ENCODE measurements at regions not wholly inside any gene's neighbourhood (a gene's known extent, or its start where the extent isn't known, plus 50 kb on each side); places are given as distances from the start of the nearest gene placed in this dataset.
"Not testable (repeated sequence)": the region's sequence is repeated elsewhere in the genome, so short reads cannot be mapped to it uniquely, and the experiment has no call there.

DNA sequence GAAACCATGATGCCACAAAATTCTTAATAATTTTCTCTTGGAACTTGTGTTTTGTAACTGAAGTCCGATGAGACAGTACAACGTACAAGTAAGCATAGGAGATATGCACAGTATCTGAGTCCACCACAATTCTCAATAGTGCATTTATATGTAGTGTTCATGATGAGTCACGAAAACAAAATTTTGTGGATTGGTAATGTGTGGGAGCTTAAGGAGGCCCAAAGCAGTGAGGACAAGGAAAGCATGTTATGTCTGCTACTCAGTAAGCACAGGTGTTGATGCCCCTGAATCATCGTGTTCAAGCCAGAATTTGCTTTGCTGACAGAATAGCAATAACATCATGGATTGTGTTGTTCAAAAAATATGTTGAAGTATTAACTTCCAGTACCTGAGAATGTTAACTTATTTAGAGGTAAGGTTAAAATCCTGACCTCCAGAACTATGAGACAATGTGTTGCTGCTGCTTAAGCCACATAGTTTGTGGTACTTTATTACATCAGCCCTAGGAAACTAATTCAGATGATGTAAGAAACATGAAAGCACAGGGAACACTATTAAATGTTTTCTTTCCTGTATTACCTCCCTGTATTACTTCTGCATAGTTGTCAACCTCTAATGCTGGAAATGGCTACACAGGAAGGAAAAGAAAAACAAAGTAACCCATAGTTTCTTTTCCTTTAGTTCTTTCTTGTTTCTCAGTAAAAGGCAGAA, 201.3 kb downstream of the SLITRK6 start:
- DNase-seq = no peak

DNA sequence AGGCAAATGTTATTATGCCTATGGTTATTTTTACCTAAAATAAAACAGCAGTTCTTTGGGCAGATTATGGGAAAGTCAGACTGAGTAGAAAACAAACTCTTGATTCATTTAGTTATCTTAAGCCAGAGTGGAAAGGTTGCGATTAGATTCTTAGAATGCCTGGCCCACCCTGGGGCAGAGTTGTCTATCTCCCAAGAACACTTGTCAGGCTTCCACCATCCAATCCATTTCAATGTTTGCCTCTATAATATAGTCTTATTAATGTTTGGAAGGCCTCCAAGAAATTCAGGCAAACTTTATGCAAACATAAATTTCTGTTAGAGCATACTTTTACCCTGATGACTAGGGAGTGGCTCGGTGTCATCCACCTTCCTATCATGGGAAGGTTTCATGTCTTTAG, 207.0 kb downstream of the SLITRK6 start:
- DNase-seq = no peak

DNA sequence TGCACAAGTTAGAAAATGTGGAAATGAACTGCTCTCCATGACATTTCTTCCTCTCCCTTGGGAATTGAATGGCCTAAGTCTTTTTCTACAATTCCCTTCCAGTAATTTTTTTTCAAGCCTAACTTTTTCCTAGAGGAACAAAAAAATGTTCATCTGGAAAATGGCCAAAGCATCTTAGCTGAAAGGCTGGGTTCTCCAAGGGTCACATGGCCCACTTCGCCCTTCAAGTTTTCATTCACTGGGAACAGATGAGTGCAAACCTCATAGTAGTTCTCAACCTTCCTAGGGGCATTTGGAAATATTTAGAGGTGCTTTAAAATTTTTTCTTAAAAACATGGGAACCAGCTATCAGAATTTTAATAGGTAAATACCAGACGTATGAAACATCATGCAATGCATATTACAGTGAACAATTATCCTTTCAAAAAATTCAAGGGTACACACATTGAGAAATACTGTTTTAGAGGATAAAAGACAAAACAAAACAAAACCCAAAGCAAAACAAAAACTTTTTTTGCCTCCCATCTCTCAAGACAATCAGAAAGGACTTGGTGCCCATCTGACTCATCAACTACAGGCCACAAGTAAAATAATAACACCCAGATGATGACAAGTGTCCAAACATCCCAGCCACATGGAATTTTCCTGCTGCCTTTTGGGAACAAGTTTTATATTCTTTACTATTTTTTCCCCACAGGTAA, 208.8 kb downstream of the SLITRK6 start:
- DNase-seq = no peak

DNA sequence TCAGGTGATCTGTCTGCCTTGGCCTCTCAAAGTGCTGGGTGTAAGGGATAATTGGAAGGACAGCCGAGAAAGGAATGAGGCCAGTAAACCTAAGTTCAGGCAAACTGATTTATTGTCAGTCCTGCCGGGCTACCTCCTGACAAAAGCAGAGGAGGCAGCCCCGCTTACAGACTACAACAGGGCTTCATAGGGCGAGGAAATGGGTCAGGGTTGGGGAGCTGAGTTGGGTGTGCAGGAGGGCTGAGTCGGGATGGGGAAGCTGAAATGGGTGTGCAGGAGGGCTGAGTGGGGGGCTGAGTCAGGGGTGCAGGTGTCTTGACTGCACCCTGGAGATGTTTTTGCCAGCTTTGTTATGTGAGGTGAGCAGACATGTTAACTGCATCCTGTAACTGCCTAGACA, 210.2 kb downstream of the SLITRK6 start:
- no peak for DNase-seq

DNA sequence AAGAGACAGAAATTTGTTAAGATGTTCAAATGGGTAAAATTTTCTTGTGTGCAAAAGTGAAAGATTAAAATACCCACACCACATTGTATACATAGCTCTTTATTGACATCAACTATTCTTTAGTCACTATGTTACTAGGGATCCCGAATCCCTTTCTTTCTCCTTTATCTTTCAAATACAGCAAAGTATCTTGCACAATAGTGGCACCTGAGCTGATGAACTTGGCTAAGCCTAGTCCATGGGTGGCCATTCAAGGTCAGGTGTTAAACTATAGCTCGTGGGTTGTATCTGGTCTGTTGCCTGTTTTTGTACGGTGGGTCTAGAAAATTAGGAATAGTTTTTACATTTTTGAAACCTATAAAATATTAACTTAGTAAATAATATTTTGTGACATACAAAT, 210.9 kb downstream of the SLITRK6 start:
- DNase-seq = no peak

DNA sequence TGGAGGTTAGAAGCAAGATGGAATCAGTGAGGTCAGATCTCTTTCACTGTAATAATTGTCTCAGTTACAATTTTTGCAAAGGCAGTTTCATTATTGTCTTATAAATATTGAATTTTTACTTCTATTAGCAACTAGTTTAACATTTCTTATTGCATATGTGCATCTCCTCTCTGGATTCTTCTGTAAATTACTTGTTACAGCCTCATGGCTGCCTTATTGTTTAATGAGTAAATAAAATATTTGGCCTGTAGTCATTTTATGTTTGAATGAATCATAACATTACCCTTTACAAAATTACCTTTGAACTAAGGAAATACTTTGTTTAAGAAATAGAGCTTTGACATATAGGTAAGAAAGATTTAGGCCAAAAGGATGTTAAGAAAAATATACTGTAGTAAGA, 212.4 kb downstream of the SLITRK6 start:
- no peak for DNase-seq

DNA sequence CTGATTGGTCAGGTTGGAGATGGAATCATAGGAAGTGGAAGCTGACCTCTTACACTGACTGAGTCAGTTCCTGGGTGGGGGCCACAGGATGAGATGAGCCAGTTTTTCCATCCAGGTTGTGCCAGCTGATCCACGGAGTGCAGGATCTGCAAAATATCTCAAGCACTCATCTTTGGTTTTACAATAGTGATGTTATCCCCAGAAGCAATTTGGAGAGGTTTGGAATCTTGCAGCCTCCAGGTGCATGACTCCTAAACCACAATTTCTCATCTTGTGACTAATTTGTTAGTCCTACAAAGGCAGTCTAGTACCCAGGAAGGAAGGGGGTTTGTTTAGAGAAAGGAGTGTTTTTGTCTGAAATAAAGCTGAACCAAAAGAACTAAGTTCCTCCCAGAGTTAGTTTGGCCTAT, 212.8 kb downstream of the SLITRK6 start:
- no peak for DNase-seq

DNA sequence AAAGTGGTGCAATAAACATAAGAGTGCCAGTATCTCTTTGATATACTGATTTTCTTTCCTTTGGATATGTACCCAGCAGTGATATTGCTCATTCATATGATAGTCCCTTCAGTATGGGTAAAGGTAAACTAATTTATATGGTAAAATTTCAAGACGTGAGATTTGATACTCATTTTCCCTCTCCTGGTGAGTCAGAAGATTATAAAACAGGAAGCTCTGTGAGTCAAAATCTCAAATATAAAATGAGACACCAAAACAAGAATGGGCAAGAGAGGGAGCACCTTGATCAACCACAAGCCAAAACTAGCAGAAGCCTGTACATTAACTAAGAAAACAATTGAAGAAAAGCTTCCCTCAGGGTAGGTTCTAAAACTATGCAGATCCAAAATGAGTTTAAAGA, 216.3 kb downstream of the SLITRK6 start:
- DNase-seq = no peak

DNA sequence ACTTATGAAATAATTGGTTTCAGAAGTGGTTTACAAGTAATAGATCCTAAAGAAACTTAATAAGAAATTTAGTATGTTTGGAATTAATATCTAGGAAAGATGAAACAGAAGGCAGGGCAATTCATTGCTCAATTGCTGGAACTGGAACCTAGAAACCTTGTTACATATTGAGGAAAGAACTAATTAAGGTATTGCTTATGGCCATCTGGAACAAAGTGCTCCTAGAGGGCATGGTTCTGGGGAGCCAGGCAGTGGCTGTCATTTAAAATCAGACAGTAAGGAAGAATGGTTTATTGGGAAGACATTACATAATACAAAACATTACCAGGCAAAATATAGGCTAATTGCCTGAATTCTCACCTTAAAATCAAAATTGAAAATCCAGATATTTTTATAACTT, 224.1 kb downstream of the SLITRK6 start:
- no peak for DNase-seq

DNA sequence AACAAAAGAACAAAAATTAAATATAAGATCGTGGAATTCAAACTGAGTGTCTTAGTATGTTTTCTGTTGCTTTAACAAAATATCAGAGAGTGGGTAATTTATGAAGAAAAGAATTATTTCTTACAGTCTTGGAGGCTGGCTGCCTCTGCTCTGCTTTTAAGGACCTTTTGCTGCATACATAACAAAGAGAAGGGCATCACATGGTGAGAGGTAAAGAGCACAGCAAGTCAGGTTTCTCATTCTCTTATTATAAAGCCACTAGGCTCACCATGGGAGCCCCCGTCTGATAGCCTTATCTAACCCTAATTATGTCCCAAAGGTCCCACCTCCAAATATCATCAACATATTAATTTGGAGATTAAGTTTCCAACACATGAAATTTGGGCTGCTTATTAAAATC, 231.3 kb downstream of the SLITRK6 start:
- DNase-seq = no peak

DNA sequence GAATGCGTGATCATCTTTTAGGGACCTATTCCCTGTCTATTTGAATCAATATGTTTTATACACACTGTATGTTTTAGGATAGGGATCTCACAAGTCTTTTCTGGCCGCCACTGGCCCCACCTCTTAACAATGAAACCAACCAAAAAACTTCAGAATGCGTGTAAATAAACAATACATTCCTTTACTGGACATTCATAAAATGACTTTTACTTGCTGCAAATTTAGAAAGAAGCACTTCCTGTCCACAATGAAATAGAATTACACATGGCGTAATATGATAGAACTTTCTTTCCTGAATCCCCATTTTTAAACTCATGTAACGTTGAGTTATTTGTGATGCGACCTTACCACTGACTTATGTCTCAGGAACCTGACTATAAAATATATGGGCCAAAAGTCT, 233.6 kb downstream of the SLITRK6 start:
- no peak for DNase-seq

DNA sequence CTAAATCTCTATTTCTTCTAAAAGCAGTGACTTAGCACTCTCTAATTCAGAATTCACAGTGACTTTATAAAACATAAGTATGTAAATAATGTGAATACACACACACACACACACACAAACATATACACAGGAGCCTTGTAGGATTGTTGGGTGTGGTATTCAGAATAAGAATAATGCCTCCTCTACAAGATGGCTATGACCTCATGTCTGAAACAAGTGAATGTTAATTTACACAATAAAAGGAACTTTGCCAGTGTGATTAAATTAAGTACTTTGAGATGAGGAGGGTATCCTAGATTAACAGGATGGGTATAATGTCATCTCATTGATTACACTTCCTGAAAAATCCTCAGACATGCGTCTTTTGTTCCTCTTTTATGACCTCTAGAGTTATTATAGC, 234.6 kb downstream of the SLITRK6 start:
- no peak for DNase-seq

DNA sequence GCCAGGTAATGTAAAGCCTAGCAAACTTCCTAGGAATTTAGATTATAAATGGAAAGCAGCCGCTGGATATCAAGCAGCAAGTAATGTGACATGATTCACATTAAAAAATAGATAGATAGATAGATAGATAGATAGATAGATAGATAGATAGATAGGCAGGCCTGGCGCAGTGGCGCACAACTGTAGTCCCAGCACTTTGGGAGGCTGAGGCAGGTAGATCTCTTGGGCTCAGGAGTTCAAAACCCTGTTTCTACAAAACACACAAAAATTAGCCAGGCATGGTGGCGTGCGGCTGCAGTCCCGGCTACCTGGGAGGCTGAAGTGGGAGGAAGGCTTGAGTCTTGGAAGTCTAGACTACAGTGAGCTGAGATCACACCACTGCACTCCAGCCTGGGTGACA, 236.9 kb downstream of the SLITRK6 start:
- DNase-seq = no peak

DNA sequence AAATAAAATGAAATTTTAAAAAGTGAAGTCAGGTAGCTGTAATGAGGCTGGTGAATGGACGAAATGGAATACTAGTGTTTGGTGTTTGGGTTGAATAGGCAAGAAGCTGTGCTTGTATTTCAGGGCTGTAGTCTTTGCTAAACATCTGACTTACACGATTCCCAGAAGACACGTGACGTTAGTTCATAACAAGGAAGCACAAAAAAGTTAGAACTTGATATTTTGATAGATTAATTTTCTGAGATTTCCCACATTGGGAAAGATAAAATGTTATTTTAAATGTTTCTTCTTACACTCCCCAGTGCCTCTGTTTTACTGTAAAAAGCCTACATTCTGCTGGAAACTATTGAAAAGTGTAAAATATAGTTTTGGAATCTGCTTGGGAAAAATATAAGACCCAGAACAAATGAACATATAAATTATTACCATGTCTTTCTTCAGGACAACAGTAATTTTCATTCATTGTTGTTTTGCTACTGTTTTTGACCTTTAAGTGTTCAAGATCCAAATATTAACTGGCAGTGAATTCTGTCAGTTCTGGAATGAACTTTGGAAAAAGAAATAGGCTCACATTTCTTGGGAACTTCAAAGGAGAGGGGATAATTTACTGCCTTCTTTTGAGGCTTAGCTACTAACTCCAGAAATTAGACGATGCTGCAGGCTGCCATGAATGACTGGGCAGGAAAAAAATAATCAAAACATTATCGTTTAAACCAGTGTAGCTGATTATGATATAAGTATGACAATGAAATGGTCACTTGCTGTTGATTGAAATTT, 241.3 kb downstream of the SLITRK6 start:
- DNase-seq = no peak

DNA sequence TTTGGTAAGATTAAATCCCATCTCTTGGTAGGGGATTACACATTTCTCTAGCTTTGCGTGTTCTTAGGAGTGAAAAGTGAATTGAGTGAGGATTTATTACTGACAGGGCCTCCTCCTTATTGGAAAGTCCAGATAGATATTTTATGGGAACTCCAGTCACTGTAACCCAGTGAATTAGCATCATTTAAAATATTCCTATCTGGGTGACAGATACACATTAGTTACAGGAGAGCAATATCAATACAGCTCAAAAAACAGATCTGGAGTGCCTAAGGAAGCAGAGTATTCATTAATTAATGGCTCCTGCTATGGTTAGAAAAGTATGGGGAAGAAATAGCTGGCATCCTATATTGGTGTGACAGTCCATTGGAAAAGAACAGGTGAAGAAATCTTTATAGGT, 248.2 kb downstream of the SLITRK6 start:
- no peak for DNase-seq

DNA sequence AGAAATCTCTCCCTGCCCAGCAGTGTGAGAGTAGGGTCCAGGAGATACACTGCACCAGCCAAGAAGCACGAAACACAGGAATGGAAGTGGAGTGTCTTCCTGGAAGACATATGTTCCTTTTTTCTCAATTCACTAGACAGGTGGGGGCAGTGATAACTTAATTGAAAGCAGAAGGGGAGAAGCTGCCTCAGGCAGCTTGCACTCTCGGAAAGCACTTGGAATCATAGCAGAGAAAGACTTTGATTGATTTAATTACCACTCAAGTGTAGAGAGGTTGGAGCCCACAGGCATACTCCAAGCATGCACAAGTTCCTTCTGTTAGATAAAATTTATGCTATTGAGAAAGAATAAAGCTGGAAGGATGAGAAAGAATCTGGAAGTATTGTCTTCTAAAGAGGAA, 249.4 kb downstream of the SLITRK6 start:
- DNase-seq = no peak

DNA sequence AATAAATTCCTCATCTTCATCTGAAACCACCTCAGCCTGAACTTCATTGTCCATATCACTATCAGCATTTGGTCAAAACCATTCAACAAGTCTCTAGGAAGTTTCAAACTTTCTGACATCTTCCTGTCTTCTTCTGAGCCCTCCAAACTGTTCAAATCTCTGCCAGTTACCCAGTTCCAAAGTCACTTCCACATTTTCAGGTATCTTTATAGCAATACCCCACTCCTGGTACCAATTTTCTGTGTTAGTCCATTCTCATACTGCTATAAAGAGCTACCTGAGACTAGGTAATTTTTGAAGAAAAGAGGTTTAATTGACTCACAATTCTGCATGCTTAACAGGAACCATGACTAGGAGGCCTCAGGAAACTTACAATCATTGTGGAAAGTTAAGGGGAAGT, 250.4 kb downstream of the SLITRK6 start:
- DNase-seq = not testable (repeated sequence)

DNA sequence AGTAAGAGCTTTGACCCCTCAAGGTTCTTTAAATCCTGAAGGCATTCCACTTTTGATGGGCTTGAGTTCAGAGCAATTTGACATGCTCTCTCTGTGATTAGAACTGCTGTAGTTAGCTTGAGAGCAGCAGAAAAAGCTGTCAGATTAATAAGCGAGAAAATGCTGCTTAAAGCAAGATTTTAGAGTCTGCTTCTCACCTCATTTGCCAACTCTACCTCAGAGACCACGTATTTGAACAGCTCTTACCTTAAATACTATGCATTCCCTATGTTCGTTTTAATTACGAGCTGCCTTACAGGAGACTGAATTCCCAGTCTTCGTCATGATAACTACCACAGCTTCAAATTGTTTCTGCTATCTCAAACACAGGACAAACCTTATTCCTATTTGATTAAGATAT, 253.4 kb downstream of the SLITRK6 start:
- DNase-seq = no peak

DNA sequence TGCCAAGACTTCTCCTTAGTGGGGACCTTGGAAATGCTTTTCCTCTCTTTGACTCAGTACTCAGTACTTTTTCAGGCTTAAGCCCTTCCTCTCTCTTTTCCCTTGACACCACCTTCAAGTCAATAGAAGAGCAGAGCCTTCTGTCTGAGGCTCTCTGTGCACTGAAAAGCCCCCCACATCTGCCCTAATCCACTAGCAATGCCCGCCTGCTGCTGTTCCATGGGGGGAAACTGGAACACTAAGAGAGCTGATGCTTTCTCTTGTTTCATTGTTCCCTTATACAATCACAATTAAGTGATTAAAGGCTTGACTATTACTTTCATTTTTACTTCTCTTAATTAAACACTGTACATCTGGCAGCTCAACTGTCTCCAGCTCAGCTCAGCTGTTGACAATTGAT, 254.5 kb downstream of the SLITRK6 start:
- no peak for DNase-seq

DNA sequence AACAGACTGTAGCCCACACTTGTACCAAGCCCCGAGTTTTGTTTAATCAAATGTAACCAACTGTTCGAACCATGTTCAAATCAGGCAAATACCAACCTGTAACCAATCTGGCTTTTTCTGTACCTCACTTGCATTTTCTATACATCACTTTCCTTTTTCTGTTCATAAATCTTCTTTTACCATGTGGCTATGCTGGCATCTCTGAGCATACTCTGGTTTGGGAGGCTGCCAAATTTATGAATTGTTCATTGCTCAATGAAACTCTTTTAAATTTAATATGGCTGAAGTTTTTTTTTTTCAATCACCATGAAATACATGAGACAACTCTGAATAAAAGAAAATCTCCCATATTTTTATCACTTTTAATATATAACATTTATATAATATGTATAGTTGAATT, 256.1 kb downstream of the SLITRK6 start:
- no peak for DNase-seq

DNA sequence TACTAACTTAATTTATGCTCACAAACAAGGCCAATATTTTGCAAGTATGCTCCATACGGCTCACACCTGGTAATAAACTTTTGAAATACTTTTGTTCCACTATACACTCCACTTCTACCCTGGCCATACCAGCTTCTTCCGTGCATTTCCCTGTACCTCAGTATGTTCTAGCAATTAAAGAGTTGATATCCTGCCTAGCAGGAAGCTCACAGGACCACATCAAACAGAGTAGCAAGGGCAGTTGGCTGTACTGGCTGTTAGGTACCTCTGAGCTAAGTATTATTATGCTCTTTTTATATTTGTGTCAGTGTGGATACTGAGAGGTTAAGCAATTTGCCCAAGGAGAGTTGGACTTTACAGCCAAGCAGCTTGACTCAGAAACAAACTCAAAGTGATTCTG, 257.7 kb downstream of the SLITRK6 start:
- DNase-seq = no peak

DNA sequence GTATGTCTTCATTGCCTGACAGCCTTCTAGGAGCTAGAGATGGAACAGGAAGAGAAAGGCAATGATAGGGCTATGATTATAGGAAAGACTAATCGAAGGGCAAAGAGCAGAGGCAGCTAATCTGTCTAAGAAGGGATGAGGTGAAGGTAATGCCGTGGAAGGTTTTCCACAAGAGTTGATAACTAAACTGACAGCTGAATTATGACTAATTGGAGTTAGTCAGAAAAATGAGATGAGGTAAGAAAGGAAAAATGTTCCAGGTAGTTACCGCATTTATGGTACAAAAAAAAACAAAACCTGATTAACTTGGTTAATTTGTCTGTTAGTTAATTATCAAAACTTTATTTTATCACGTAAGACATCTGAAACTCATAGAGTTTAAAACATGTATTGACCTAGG, 260.3 kb downstream of the SLITRK6 start:
- DNase-seq = no peak

DNA sequence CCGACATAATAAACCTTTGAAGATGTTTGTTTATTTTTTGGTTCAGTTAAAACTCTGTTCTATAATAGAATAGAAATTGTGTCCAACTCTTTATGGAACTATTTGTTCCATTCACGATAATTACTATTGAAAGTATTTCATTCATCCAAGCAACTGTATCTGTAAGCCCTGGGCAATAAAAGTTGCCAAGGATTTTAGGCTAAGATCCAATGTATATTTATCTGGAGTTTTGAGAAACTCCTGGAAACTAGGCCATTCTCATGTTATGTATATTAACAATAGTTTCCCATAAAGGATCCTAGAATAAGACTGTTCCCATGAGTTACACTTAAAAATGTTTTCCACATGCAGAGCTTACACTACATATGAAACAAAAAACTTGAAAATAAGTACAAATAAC, 261.6 kb downstream of the SLITRK6 start:
- no peak for DNase-seq

DNA sequence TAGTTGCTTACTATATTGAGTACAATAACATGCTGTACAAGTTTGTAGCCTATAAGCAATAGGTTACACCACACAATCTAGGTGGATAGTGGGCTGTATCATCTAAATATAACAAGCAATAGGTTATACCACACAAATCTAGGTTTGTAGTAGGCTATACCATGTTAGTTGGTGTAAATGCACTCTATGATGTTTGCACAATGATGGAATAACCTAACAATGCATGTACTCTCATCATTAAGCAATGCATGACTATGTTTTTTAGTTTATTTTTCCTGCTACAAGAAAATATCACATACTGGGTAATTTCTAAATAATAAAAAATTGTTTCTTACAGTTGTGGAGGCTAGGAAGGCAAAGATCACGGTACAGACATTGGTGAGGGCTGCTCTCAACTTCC, 262.5 kb downstream of the SLITRK6 start:
- DNase-seq = no peak

All from CD4-positive, alpha-beta T cell treated with Interleukin-12 subunit alpha and Interleukin-12 subunit beta, for 1 hour (primary cell).